ENCODE measurements at regions not wholly inside any gene's neighbourhood (a gene's known extent, or its start where the extent isn't known, plus 50 kb on each side); places are given as distances from the start of the nearest gene placed in this dataset.

DNA sequence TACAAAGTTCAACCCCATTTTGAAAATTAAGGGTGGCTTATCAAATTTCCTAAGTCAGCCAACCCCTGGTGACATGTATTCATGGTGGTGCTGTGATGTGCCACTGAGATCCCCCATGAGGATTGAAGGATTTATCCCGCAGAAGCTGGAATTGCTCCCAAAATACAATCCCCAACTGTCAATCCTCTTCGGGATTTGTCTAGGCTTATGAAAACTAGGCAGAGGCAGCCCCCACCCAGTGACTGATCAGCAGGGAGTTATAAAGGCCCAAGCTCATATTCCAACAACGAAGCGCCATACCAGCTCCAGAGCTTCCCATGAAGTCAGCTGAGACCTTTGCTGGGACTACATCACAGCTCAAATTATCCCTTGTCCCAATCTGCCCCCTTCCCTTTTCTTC is 316.0 kb downstream of the ENC1 start:
- ATAC-seq: no peak
- H3K27me3 Mint-ChIP-seq: peaks cover 19% of the 10 kb centered on the region

DNA sequence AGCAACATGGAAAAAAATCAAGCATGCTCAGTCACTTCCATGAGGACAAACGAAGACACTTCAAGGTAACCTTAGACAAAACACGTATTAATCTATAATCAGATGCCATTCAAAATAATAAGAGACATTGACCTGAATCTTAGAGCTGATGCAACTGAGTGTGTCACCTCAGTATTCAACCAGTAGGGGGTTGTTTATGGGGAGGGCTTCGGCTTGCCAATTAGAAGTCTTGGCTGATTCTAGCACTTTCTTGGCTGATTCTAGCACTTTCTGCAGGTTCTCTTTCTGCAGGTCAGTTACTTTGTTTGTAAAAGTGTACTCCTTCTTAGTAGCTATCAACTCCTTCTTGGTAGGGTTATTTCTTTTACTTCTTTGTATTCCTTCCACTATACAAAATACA is 317.6 kb downstream of the ENC1 start:
- DNase-seq (no peak), ATAC-seq (no peak)
- no peak overlapping the region for H3K27ac Mint-ChIP-seq
- H3K9me3 Mint-ChIP-seq (ENCODE audit: low read depth): no peaks in the 10 kb centered on the region
- H3K4me1 Mint-ChIP-seq: peaks cover 9% of the 10 kb centered on the region
- peaks cover 19% of the 10 kb centered on the region for H3K27me3 Mint-ChIP-seq
- CTCF ChIA-PET: interaction anchor here (1.1 kb wide), 1 partner anchor 15 kb away, joined by 4 read pairs; no protein-coding TSS in a partner anchor
- H3K36me3 Mint-ChIP-seq: no peaks in the 10 kb centered on the region
- H3K4me3 Mint-ChIP-seq: no peak overlapping the region

More for the DNA sequence above, 316.0 kb downstream of the ENC1 start:
- Mint-ChIP-seq H3K36me3 (no peaks in the 10 kb centered on the region), H3K27ac (no peak overlapping the region), H3K4me1 (peaks cover 9% of the 10 kb centered on the region), H3K4me3 (no peak overlapping the region), H3K9me3 (ENCODE audit: low read depth) (no peaks in the 10 kb centered on the region)
- CTCF ChIA-PET: no interaction called here
- no peak for DNase-seq

DNA sequence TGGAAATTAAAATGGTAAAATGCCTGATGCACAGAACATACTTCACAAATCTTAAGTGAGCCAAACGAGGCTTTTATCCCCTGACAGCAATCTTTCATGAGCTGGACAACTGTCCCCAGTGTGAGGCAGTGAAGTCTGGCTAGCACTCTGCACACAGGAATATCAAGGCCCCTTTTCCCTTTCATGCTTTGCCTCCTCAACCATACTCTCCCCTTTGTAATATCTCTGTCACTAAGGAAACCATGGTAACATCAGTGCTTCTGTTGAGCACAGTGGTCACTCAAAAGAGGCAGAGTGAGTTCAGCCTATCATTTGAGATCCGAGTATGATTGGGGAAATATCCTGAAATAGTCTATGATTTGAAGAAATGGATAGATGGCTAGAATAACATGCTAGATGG is 318.3 kb downstream of the ENC1 start:
- Mint-ChIP-seq H3K27me3 (peaks cover 19% of the 10 kb centered on the region), H3K27ac (no peak overlapping the region), H3K4me1 (peaks cover 8% of the 10 kb centered on the region), H3K36me3 (no peaks in the 10 kb centered on the region), H3K9me3 (ENCODE audit: low read depth) (no peaks in the 10 kb centered on the region), H3K4me3 (no peak overlapping the region)
- CTCF ChIA-PET: no interaction called here
- DNase-seq (no peak), ATAC-seq (no peak)

DNA sequence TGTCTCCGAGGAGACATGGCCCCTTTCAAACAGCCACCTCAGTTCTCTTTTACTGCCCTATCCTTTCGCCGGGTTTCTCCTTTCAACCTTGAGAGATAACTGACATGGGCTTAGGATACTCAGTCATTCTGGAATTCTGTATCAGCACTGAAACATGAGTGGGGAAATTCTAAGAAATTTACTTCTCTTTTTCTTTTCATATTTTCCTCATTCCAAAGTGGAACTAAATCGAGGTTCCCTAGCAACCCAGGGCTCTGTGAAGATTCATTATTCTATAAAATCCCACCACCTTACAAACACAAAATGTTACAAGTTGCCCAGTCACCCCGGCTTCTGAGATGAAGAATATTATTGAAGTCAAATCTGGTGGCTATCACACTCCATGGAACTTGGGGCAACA is 319.2 kb downstream of the ENC1 start:
- Mint-ChIP-seq H3K36me3 (no peaks in the 10 kb centered on the region), H3K9me3 (ENCODE audit: low read depth) (no peaks in the 10 kb centered on the region), H3K4me3 (no peak overlapping the region), H3K27ac (no peak overlapping the region), H3K27me3 (peaks cover 19% of the 10 kb centered on the region), H3K4me1 (no peaks in the 10 kb centered on the region)
- no peak for DNase-seq
- CTCF ChIA-PET: no interaction called here
- ATAC-seq: no peak

DNA sequence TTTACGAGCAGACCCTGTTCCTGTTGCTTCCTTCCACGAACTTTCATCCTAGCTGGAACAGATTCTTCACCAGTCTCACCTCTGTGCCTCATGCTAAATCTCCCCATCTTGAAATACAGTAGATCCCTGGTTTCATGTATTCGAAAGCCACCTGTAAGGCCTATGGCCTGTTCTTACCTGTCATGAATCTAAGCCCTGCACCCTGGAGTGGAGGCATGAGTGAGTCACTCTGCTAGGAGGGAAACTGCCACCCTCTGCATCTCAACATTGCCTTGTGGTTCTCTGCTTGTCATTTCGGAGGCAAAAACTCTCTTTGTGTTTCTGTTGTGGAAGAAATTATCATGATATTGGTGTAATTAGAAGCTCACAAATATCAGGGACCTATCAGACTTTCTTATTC is 320.0 kb downstream of the ENC1 start:
- CTCF ChIA-PET: no interaction called here
- ATAC-seq (no peak), DNase-seq (no peak)
- Mint-ChIP-seq H3K4me1 (no peaks in the 10 kb centered on the region), H3K9me3 (ENCODE audit: low read depth) (no peaks in the 10 kb centered on the region), H3K4me3 (no peak overlapping the region), H3K36me3 (no peaks in the 10 kb centered on the region), H3K27ac (no peak overlapping the region), H3K27me3 (peaks cover 15% of the 10 kb centered on the region)

DNA sequence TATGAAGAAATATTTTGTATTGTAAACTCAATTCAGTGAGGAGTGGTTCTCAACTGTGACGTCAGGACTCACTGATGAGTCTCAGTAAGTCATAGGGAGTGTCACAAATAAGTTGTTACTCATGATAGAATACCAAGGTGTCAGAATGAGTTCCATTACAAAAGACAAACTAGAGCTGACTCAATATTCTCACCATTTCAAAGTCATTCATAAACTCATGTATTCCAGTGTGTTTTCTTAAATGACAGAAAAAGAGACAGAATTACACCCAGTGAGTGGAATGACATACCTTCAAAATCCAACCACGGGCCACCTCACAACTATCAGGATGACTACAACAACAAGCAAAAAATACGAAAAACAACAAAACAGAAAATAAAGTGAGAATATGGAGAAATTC is 321.5 kb downstream of the ENC1 start:
- Mint-ChIP-seq H3K9me3 (ENCODE audit: low read depth) (no peaks in the 10 kb centered on the region), H3K4me1 (no peaks in the 10 kb centered on the region), H3K4me3 (no peak overlapping the region), H3K27me3 (peaks cover 11% of the 10 kb centered on the region), H3K27ac (no peak overlapping the region), H3K36me3 (no peaks in the 10 kb centered on the region)
- CTCF ChIA-PET: no interaction called here
- ATAC-seq (no peak), DNase-seq (no peak)

DNA sequence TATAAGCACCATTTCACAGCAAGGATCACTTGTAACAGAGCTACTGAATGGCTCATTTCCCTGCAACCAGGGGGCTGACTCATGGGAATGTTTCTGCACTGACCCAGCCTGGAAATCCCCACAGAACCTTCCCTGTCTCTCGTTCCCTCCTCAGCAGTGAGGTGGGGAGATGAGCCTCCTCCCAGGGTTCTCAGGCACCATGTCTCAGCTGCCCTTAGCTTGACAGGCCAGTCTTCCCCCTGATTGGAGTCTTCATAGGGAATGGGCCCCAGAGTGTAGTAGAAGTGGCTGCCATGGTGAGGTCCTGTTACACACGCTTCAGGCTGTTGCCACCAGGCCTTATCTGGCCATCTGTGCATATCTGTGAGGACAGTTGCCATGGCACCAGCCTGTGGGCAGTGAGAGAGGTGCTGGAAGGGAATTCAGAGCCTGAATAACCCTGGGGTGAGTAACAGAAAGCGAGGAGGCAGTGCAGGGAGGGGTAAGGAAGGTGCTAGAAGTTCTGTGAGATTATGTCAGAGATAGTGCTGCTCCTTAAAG is 324.4 kb downstream of the ENC1 start:
- DNase-seq: no peak
- no peaks in the 10 kb centered on the region for H3K4me1 Mint-ChIP-seq
- CTCF ChIA-PET: no interaction called here
- no peaks in the 10 kb centered on the region for H3K9me3 Mint-ChIP-seq (ENCODE audit: low read depth)
- H3K36me3 Mint-ChIP-seq: no peaks in the 10 kb centered on the region
- no peak overlapping the region for H3K27ac Mint-ChIP-seq
- peaks cover 8% of the 10 kb centered on the region for H3K27me3 Mint-ChIP-seq
- H3K4me3 Mint-ChIP-seq: no peak overlapping the region
- ATAC-seq: no peak

DNA sequence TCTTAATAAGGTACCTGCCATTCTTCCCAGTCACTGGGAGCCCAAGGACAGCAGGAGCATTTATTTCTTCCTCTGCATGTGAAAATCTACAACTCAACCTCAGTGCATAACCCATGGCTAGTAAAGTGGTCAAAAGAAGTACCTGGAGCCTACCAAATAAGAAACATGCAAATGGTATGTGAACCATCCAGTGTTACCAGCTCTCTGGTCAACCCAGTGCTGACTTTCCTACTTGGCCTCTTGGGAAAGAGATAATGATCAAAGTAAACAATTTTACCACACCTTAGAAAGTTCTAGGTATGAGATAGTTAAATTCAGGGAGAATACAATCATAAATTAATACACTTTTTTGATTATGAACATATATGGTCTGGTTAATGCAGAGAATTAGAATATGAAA is 325.6 kb downstream of the ENC1 start:
- Mint-ChIP-seq H3K27ac (no peak overlapping the region), H3K36me3 (no peaks in the 10 kb centered on the region), H3K4me3 (no peak overlapping the region), H3K27me3 (peaks cover 10% of the 10 kb centered on the region), H3K9me3 (ENCODE audit: low read depth) (no peaks in the 10 kb centered on the region), H3K4me1 (no peaks in the 10 kb centered on the region)
- no peak for ATAC-seq
- DNase-seq: no peak
- CTCF ChIA-PET: no interaction called here

DNA sequence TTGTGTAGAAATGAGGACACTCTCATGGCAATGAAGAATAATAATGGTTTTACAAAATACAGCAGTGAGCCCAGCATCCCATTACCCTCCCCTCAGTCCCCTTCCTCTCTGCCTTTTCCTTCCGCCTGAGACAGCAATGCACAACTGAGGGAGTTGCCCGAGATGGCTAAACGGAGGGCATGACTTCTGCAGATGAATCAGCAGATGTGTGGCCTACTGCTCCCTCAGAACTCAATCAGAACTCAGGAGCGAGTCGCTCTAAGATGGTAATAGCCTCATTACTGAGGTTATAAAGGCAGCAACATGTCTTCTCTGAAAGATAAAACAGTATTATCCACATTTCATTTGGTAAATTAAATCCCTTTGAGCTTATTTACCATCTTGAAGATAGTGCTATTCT is 326.6 kb downstream of the ENC1 start:
- H3K27ac Mint-ChIP-seq: no peak overlapping the region

DNA sequence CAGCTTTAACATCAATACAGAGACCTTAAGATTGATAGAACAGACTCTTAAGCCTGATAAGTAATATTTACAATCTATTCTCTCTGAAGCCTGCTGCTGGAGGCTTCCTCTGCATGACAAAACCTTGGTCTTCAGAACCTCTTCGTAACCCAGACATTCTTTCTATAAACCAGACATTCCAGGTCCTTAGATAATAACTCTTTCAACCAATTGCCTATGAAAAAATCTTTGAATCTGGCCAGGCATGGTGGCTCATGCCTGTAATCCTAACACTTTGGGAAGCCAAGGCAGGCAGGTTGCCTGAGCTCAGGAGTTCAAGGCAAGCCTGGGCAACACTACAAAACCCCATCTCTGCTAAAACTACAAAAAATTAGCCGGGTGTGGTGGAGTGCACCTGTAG is 327.8 kb downstream of the ENC1 start:
- peaks cover 9% of the 10 kb centered on the region for H3K27me3 Mint-ChIP-seq
- ATAC-seq (no peak), DNase-seq (no peak)
- CTCF ChIA-PET: no interaction called here
- H3K27ac Mint-ChIP-seq: no peak overlapping the region
- no peaks in the 10 kb centered on the region for H3K9me3 Mint-ChIP-seq (ENCODE audit: low read depth)
- H3K4me3 Mint-ChIP-seq: no peak overlapping the region
- no peaks in the 10 kb centered on the region for H3K4me1 Mint-ChIP-seq
- no peaks in the 10 kb centered on the region for H3K36me3 Mint-ChIP-seq

More for the DNA sequence above, 326.6 kb downstream of the ENC1 start:
- Mint-ChIP-seq H3K36me3 (no peaks in the 10 kb centered on the region), H3K27me3 (peaks cover 9% of the 10 kb centered on the region), H3K9me3 (ENCODE audit: low read depth) (no peaks in the 10 kb centered on the region), H3K4me3 (no peak overlapping the region), H3K4me1 (no peaks in the 10 kb centered on the region)
- no peak for DNase-seq
- no peak for ATAC-seq
- CTCF ChIA-PET: no interaction called here

DNA sequence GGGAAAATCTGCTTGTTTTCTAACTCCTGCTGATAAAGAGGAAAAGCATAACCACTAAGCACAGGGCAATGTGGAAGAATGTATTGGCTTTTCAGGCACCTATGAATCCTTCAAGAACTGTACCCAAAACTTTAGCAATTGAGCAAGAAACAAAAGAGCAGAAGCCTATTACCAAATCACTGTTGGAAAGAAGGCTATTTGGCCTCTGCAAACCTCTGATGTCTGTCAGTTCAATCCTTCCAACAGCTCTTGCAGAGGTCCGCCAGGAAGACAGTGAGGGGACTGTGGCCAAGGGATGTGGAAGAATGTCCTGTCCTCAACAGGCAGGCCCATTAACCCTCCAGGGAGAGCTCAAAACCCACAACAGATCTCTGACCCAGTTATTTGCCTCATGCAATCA is 328.6 kb downstream of the ENC1 start:
- Mint-ChIP-seq H3K4me1 (no peaks in the 10 kb centered on the region), H3K36me3 (no peaks in the 10 kb centered on the region), H3K4me3 (no peak overlapping the region), H3K27me3 (peaks cover 9% of the 10 kb centered on the region), H3K9me3 (ENCODE audit: low read depth) (no peaks in the 10 kb centered on the region), H3K27ac (no peak overlapping the region)
- DNase-seq: no peak
- CTCF ChIA-PET: no interaction called here
- no peak for ATAC-seq

DNA sequence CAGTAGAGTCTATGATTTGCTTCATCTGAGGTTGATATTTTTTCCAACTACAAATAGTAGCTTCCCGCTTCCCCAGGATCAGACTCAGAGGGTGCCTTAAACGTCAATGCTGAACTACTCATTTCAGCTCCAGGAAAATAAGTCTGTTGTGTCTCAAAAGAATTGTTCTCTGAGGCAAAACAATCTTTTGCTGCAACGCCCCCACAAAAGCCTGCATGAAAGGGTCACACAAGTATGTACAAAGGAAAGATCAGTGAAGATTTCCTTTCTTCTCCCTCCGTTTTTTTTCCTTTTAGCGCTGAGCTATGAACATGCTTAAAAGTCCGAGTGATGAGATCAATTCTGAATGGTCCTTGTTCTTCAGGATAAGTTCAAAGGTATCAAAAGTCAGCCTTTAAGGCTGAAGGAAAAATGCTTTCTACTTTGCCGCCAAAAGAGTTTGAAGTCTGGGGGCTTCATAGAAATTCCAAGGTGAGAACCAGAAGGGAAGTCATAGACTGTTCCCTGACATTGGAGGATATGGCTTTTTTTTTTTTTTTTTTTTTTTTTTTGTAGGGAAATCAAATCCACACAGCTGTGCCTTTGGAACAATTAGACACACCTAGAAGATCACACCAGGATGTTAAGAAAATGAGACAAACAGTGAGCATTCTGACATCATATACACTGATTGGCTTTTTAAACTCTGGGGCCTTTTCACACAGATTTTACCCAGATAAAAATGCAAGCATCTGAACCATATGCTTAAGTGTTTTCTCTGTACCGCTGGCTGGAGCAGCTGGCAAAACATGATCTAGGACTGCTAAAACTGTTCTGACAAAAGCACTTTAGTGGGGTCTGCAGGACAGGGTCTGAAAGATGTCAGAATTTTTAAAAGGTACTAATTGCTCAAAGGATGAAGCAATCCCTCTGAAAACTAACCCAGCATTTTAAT is 329.3 kb downstream of the ENC1 start:
- Mint-ChIP-seq H3K4me3 (no peak overlapping the region), H3K27me3 (peaks cover 9% of the 10 kb centered on the region), H3K27ac (no peak overlapping the region), H3K36me3 (no peaks in the 10 kb centered on the region), H3K4me1 (no peaks in the 10 kb centered on the region), H3K9me3 (ENCODE audit: low read depth) (no peaks in the 10 kb centered on the region)
- CTCF ChIA-PET: no interaction called here
- DNase-seq (no peak), ATAC-seq (no peak)

DNA sequence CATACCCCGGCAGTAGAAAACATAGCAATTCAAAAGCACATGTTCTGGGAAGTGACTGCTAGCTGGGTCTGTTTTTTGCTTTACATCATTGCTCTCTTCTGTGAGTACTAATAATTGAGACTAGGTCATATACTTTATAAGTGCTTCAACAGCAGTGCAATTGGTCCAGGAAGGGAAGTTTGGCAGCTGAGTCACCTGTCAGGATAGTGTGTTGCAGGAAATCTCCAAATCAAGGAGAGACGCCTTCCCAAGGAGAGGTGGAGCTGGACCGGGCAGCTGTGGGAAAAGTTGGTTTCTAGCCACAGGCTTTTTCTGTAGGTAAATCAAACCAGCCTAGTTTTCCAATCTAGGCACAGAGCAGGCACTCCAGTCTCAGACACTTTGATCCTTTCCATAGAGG is 330.1 kb downstream of the ENC1 start:
- CTCF ChIA-PET: interaction anchor here (1.2 kb wide), 1 partner anchor 15 kb away, joined by 3 read pairs; no protein-coding TSS in a partner anchor
- H3K4me1 Mint-ChIP-seq: no peaks in the 10 kb centered on the region
- H3K27me3 Mint-ChIP-seq: peaks cover 9% of the 10 kb centered on the region
- DNase-seq (no peak), ATAC-seq (no peak)
- H3K27ac Mint-ChIP-seq: no peak overlapping the region
- no peaks in the 10 kb centered on the region for H3K36me3 Mint-ChIP-seq
- no peak overlapping the region for H3K4me3 Mint-ChIP-seq
- H3K9me3 Mint-ChIP-seq (ENCODE audit: low read depth): no peaks in the 10 kb centered on the region

DNA sequence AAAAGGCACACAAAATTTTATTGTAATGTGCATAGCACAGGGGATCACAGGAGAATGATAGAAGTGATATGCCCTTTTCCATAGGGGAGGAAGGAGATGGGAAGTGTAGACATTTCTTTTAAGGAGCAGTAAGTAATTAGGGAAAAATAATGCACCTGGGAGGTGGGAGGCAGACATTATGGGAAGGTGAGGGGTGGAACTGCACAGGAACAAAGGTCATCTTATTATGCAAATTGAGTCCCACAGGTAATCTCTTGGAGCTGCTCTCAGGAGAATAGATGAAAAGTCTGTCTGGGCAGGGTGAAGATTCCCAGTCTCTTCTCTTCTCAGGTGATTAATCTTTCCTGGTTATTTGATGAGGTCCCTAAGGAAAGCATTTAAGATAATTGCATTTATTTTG is 331.5 kb downstream of the ENC1 start:
- Mint-ChIP-seq H3K4me3 (no peak overlapping the region), H3K27ac (no peak overlapping the region), H3K9me3 (ENCODE audit: low read depth) (no peaks in the 10 kb centered on the region), H3K4me1 (no peaks in the 10 kb centered on the region), H3K36me3 (no peaks in the 10 kb centered on the region), H3K27me3 (peaks cover 9% of the 10 kb centered on the region)
- DNase-seq: no peak
- CTCF ChIA-PET: interaction anchor here (1.2 kb wide), 1 partner anchor 14 kb away, joined by 3 read pairs; no protein-coding TSS in a partner anchor
- no peak for ATAC-seq

Data from activated CD8-positive, alpha-beta memory T cell treated with anti-CD3 and anti-CD28 coated beads, Interleukin-2, amount 10 ng/mL, durations not matched to agents 7 days and 5 days (primary cell).